Glomerular visceral epithelial cell (primary cell): ENCODE measurements at regions not wholly inside any gene's neighbourhood (a gene's known extent, or its start where the extent isn't known, plus 50 kb on each side); places are given as distances from the start of the nearest gene placed in this dataset.
"Not testable (repeated sequence)": the region's sequence is repeated elsewhere in the genome, so short reads cannot be mapped to it uniquely, and the experiment has no call there.

Source experiments
- DNase-seq: peaks from one replicate; pipeline ENCODE4 v3.0.0-alpha.2; 2016; ENCODE audit errors: extremely low spot score

DNA sequence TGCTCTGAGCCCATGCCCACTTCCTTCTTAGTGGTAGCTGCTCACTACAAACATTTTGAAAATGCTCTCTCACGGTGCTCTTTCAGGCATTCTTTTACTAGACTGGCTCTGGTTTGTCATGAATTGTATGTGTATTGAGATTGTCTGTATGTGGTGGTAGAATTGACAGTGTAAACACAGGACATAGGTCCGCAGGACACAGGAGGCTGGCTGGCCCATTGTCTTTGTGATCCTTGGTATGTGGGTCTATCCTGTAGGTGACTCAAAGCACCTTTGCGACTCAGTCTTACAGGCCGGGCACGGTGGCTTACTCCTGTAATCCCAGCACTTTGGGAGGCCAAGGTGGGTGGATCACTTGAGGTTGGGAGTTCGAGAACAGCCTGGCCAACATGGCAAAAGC is 250.9 kb downstream of the C12orf75 start:
- no peak for DNase-seq

DNA sequence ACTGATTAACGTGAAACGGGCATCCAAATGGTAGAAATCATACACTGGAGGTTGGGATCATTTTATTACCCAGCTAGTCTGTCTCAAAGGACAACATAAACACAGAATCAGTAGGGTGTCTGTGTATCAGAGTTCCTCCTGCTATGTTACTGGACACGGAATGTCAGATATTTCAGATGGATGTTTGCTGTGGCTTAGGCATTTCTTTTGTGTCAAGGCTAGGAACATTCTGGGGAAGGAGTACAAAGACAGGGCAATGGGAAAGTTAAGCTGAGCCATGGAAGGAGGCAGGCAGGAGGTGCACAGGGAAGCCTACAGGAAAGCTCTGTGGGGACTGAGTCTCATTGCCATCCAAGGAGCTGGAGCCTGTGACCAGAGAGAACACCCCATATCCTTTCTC is 254.6 kb downstream of the C12orf75 start:
- DNase-seq, result no peak

- no peak for DNase-seq
Observed at GRCh38 chr12:105587237-105587636, 256.7 kb downstream of the C12orf75 start.

DNA sequence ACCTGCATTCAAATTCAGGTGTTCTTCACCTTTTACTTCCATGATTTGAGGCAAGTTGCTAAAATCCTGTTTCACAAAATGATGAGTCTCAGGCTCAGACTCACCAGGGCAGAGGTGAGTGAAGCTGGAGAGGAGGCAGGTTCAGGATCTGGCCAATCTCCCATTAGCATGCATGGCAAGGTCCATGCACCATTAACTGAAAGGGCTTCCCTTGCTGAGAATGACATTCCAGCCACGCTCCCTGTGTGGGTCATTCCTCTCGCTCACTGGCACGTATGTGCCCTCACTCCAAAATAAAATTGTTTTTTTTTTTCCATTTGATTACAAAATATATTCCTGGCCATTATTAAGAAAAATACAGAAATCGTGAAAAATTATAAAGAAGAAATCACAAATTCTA is 257.6 kb downstream of the C12orf75 start:
- DNase-seq, result no peak

DNA sequence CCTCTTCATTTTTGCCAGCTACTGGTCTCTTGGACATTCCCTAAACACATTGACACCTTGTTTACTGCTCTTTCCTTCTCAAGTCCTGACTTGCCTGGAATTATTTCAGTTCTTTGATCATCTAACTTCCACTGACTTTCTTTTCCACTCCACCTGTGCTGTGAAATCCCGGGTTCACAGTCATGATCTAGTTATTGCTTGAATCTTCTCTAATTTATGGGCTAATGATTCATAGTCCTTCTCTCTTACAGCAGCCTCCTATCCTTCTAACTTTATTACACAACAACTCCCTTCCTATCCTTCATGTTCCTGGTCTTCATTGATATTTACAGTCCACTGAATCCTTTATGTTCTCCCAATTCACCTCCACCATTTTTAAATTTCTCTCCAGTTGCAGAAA is 260.1 kb downstream of the C12orf75 start:
- DNase-seq, result peak; percentile 3

DNA sequence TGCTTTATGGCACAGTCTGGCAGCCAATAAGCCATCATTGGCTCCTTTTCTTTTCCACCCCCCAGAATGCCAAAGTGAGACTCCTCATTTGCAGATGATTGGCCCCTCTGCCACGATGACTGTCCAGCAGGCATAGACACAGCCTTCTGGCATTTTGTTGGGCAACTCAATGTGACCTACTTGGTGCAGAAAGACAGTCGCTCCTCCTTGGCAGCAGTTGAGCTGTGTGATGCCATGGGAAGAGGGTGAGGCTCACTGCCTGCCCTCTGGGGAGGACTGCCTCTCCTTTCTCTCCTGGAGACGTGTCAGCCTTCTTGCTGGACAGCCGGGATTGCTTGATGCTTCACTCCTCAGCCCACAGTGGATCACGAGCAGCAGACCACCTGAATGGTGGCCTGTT is 264.9 kb downstream of the C12orf75 start:
- no peak for DNase-seq

- DNase-seq, result no peak
Observed at GRCh38 chr12:105596731-105597130, 266.2 kb downstream of the C12orf75 start.

- DNase-seq, result no peak
Observed at GRCh38 chr12:105598031-105598430, 267.5 kb downstream of the C12orf75 start.

DNA sequence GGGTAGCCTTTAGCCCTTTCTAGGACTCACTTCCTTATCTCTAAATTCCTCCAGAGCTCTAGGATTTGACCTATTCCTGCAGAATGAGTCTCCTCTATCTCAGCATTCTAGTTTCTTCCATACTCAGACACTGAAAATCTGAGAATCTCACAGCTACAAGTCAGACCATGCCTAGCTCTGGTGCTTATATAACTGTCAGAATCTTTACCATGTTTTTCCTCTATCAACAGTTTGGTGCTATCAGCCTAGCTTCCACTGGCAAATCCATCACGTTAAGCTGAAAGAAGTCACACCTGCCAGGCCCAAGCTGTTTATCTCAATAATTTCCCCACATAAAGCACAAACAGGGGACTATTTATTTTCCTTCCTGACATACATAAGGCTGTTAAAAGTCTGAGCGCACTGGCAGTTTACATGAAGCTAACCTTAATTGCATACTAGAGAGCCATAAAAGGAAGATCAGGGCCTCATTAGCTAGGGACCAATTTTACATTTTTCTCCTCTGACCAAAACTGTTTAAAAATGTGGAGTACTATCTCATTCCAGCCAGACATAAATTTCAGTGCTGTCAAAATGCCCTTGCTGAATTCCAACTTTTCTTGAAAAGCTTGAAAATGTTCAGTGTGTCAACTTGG is 270.5 kb downstream of the C12orf75 start:
- no peak for DNase-seq

GRCh38 chr12:105602312-105602711 is 271.8 kb downstream of the C12orf75 start:
- DNase-seq, result peak; percentile 5

DNA sequence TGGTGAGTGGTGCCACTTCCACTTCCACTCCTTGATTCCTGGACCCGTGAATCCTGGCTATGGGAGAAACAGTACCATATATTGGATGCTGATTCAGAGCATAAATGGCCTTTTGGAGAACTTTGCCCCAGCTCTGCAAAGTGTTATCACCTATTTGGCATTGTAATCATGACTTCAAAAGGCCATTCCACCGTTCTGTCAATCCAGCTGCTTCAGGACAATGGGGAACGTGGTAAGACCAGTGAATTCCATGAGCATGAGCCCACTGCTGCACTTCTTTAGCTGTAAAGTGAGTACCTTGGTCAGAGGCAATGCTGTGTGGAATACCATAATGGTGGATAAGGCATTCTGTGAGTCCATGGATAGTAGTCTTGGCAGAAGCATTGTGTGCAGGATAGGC is 273.8 kb downstream of the C12orf75 start:
- DNase-seq, result not testable (repeated sequence)

GRCh38 chr12:105606613-105607012 is 276.1 kb downstream of the C12orf75 start:
- not testable (repeated sequence) for DNase-seq

GRCh38 chr12:105609001-105609400 is 278.5 kb downstream of the C12orf75 start:
- not testable (repeated sequence) for DNase-seq

DNA sequence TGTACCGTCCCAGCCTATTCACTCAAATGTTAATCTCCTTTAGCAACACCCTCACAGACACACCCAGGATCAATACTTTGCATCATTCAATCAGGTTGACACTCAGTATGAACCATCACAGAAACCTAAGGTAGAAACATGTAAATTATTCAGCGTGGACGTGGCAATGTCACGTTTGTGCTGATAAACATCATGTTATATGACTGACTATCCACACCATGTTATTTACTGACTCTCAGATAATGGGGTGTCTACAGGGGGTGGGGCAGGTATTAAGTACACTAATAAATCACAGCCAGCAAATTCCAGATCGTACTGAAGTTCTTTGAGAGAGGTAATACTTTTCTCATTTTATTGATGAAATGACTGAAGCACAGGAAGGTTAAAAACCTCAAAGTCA is 280.0 kb downstream of the C12orf75 start:
- DNase-seq, result no peak

GRCh38 chr12:105611340-105611739 is 280.8 kb downstream of the C12orf75 start:
- no peak for DNase-seq

- DNase-seq, result no peak
Observed at GRCh38 chr12:105613269-105613668, 282.8 kb downstream of the C12orf75 start.

DNA sequence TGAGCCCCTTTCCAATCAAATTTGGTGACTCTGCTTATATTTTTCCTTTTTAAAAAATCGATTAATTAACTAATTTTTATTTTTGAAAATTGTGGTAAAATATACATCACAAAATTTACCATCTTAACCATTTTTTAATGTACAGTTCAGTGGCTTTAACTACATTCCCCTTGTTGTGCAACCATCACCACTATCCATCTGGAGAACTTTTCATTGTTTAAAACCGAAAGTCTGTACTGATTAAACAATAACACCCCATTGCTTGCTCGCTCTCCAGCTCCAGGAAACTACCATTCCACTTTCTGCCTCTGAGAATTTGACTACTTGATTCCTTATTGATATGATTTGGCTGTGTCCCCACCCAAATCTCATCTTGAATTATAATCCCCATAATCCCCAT is 283.4 kb downstream of the C12orf75 start:
- DNase-seq, result no peak

DNA sequence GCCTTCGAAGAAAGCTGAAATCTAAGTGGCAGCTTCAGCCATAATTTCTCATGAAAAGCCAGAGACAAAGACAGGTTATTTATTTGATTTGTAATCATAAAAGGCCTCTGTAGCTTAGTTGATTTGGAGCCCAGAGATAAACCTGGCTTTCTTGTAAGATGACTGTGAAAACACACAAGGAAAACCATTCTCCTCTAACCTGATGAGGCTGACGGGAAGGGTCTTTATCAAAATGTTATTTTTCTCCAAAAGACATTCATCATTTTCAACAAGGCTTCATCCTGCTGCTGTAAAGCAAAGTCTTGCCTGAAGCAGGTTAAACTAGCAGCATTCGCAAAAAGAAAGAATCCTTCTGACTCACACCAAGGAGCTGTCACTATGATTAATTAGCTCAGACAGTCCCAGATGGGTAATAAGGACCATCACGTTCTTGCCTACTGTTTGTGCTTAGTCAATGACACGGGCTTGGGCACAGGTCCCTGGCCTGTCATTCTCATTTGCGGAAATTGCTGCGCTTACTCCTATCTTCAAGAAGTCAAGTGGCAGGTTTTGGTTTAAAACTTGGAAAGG is 286.6 kb downstream of the C12orf75 start:
- no peak for DNase-seq

DNA sequence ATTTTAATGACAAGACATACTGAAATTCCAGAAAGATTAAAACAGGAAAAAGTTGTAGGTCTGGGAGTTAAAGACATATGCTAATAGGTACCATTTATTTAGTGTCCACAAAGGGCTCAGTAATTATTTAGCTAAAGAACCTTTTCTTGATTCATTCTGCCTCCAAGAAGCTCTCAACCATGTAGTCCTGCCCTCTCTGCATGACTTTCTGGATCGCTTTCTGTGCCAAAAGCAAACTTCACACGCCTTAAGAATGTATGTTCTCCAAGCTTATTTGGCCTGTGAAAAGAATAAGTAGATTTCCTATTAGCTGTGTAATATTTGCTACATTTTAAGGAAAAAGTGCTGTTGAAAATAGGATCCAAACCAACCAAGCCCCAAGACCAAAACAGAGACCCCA is 291.7 kb downstream of the C12orf75 start:
- no peak for DNase-seq

- DNase-seq, result no peak
Observed at GRCh38 chr12:105622846-105623736, 292.6 kb downstream of the C12orf75 start.

- DNase-seq, result no peak
Observed at GRCh38 chr12:105626653-105627052, 296.2 kb downstream of the C12orf75 start.

DNA sequence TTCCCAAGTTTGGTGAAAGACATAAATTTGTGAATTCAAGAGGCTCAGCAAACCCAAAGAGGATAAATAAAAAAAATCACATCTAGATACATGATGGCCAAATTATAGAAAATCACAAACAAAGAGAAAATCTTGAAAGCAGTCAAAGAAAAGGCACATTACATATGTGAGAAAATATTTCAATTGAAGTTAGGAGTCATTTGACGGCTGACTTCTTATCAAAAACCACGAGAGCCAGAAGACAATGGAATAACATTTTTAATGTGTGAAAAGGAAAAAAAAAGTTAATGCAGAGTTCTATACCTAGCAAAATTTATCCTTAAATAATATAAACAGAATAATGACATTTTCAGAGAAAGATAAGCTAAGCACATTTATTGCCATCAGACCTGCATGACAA is 307.0 kb downstream of the C12orf75 start:
- DNase-seq, result no peak

- DNase-seq, result no peak
Observed at GRCh38 chr12:105640761-105641160, 310.3 kb downstream of the C12orf75 start.
